ENCODE measurements at regions not wholly inside any gene's neighbourhood (a gene's known extent, or its start where the extent isn't known, plus 50 kb on each side); places are given as distances from the start of the nearest gene placed in this dataset.

DNA sequence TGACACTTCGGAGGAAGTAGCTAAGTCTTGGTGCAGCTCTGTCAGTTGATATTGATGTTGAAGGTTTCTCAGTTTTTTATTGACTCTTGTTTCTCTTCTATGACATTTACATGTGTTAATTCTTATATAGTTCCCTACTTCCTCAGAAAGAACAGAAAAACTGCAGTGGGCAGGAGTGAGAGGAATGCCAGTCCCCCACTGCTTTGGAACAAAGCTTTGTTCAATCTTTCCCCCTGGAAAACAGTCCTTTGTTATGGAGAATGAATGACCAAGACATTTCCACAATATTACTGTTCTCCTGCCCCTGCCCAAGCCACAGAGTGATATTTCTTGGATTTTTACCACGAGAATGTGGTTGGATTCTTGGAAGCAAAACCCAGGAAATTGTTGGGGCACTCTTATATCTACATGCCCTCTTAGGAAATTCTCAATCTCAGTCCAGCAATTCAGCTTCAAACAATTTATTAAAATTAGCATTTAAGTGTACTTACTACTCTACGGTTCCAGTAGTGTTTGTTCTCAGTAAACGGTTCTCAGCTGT lies 258.0 kb upstream of the KCND2 start:
- no peak for TF ChIP-seq EZH2 (IDR thresholded peaks at IDR 0.05; ENCODE audit: borderline replicate concordance, low read depth, low read length, poor library complexity, severe bottlenecking)
- TF ChIP-seq, protein P1, sequence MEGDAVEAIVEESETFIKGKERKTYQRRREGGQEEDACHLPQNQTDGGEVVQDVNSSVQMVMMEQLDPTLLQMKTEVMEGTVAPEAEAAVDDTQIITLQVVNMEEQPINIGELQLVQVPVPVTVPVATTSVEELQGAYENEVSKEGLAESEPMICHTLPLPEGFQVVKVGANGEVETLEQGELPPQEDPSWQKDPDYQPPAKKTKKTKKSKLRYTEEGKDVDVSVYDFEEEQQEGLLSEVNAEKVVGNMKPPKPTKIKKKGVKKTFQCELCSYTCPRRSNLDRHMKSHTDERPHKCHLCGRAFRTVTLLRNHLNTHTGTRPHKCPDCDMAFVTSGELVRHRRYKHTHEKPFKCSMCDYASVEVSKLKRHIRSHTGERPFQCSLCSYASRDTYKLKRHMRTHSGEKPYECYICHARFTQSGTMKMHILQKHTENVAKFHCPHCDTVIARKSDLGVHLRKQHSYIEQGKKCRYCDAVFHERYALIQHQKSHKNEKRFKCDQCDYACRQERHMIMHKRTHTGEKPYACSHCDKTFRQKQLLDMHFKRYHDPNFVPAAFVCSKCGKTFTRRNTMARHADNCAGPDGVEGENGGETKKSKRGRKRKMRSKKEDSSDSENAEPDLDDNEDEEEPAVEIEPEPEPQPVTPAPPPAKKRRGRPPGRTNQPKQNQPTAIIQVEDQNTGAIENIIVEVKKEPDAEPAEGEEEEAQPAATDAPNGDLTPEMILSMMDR (conservative IDR thresholded peaks at IDR 0.05; ENCODE audit: low read depth, low read length) = no peak

All from A673 (cell line).